Right lobe of liver (tissue), 4 donors: ENCODE measurements at regions not wholly inside any gene's neighbourhood (a gene's known extent, or its start where the extent isn't known, plus 50 kb on each side); places are given as distances from the start of the nearest gene placed in this dataset.

Experiments
- POLR2A ChIP-seq: fragments of 450-650 bp; IDR thresholded peaks from one replicate; pipeline ENCODE4 v1.6.1; 2017; ENCODE audit warnings: antibody characterized with exemption, mild to moderate bottlenecking
- TF ChIP-seq, protein P1 (sequence below), 4 donors: fragments of 200-600 bp in 3 of 4; fragments of 450-650 bp in 1 of 4; IDR thresholded peaks; one replicate each; pipeline versions ENCODE4 v1.5.1 to v1.8.0; 2016 to 2022; ENCODE audit warnings: antibody characterized with exemption in 4 of 4, mild to moderate bottlenecking in 2 of 4
- donor health status: DM: no; HTN: no; CAD: no.
- donor health status: DM: no; HTN: no; CAD: no.
- donor health status: DM: no; HTN: yes; CAD: no.

DNA sequence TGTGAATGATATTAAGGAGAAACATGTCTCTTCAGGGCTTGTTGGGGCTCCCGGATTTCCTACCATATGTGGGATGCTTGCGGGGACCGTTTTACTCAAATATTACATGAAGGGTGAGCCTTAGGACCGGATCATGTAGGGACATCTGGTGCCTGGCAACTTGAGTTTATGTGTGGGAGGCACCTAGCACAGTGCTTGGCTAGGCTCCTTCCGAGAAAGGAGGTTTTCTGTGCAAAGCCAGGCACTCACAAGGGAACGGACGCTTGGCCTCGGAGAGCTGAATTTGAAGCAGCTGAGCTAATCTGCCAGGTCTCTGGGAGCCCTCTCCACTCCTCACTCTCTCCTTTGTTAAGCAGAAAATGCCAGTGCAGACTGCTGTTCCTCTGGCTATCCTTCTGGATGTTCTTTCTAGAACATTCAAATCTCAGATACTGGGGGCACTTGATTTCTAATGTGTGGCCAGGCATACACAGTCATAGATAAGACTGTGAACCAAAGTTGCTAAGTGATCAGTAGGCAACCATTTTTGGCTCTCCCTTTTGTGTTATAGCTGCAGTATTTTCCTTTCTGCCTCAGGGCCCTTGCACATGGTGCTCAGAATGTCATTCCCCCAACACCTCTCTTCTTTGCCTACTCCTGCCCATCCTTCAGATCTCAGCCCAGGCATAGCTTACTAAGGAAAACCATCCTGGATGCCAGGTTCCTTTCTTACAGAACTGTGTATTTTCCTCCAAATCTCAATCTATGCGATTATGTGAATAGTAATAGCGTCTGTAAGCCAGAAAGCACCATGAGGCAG is 216.6 kb upstream of the CSF3R start:
- TF ChIP-seq POLR2A, result no peak
- TF ChIP-seq, protein P1, sequence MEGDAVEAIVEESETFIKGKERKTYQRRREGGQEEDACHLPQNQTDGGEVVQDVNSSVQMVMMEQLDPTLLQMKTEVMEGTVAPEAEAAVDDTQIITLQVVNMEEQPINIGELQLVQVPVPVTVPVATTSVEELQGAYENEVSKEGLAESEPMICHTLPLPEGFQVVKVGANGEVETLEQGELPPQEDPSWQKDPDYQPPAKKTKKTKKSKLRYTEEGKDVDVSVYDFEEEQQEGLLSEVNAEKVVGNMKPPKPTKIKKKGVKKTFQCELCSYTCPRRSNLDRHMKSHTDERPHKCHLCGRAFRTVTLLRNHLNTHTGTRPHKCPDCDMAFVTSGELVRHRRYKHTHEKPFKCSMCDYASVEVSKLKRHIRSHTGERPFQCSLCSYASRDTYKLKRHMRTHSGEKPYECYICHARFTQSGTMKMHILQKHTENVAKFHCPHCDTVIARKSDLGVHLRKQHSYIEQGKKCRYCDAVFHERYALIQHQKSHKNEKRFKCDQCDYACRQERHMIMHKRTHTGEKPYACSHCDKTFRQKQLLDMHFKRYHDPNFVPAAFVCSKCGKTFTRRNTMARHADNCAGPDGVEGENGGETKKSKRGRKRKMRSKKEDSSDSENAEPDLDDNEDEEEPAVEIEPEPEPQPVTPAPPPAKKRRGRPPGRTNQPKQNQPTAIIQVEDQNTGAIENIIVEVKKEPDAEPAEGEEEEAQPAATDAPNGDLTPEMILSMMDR (IDR thresholded peaks at IDR 0.05), result no peak
